Heart right ventricle (tissue), 16 donors: ENCODE measurements at regions not wholly inside any gene's neighbourhood (a gene's known extent, or its start where the extent isn't known, plus 50 kb on each side); places are given as distances from the start of the nearest gene placed in this dataset.

Source experiments
- ATAC-seq, 8 donors: fragments of 200-7000 bp; cut with Tn5 transposase; one replicate each; pipeline ENCODE4 v1.9.1; 2020; ENCODE audit warnings: mild to moderate bottlenecking in 8 of 8, moderate library complexity in 8 of 8, moderate number of reproducible peaks in 1 of 8
- DNase-seq, 2 donors: peaks; one replicate each; pipeline ENCODE4 v3.0.0-alpha.2; 2020
- H3K27ac ChIP-seq, 10 donors: fragments of 200-600 bp; sonication (generic) in 2 of 10; one replicate each; pipeline versions ENCODE4 v1.5.0 to v1.8.0; 2020 to 2022; ENCODE audit warnings: mild to moderate bottlenecking in 3 of 10
- H3K27me3 ChIP-seq, 7 donors: fragments of 200-600 bp; one replicate each; pipeline ENCODE4 v1.8.0; 2021 to 2022; ENCODE audit warnings: mild to moderate bottlenecking in 2 of 7
- H3K36me3 ChIP-seq, 9 donors: fragments of 200-600 bp; sonication (generic) in 1 of 9; one replicate each; pipeline versions ENCODE4 v1.5.0 to v1.8.0; 2020 to 2022; ENCODE audit warnings: mild to moderate bottlenecking in 2 of 9
- H3K4me1 ChIP-seq, 9 donors: fragments of 200-600 bp; sonication (generic) in 1 of 9; one replicate each; pipeline versions ENCODE4 v1.5.0 to v1.8.0; 2020 to 2022; ENCODE audit warnings: mild to moderate bottlenecking in 4 of 9
- H3K4me3 ChIP-seq, 10 donors: fragments of 200-600 bp; sonication (generic) in 2 of 10; one replicate each; pipeline versions ENCODE4 v1.5.0 to v1.8.0; 2020 to 2022; ENCODE audit warnings: mild to moderate bottlenecking in 7 of 10, moderate library complexity in 2 of 10
- H3K9me3 ChIP-seq, 11 donors: fragments of 200-600 bp in 10 of 11; sonication (generic) in 2 of 11; one replicate each; pipeline versions ENCODE4 v1.5.0 to v1.8.0; 2013 to 2022; ENCODE audit warnings: mild to moderate bottlenecking in 2 of 11, control low read depth in 1 of 11, moderate library complexity in 1 of 11
- CTCF ChIP-seq, 9 donors: fragments of 200-600 bp; sonication (generic) in 2 of 9; IDR thresholded peaks; one replicate each; pipeline versions ENCODE4 v1.5.0 to v1.8.0; 2021 to 2022; ENCODE audit warnings: antibody characterized with exemption in 9 of 9, mild to moderate bottlenecking in 5 of 9, moderate library complexity in 1 of 9
- WGBS, 2 donors: extraction: QIAGEN DNeasy Blood & Tissue Kit; methylation state at CpG; one replicate each; pipeline ENCODE4 v1.1.7; 2013; ENCODE audit warnings: inconsistent platforms in 1 of 2; 5-methylcytosine and 5-hydroxymethylcytosine counted together
- intact Hi-C, 10 donors: fragments of 100-400 bp; cut with DNase I; formaldehyde crosslinking; loops; one replicate each; pipeline versions ENCODE4 v1.11.1 to v1.14.2; 2022
- donor health status: Arrhythmogenic right ventricular cardiomyopathy.
- donor health status: ischemic (EF 13 %, LVEDD 7.1; RV severe dilation, severe dysfunction).
- donor health status: healthy with polysubstance abuse.
- donor health status: DM: no; HTN: yes; CAD: no.
- donor health status: DM: no; HTN: no; CAD: no.
- donor health status: ischemic (EF 25% LVEDD 6.9; RV normal size, moderate dysfunction).
- donor health status: ischemic (EF 25% LVEDD 5.7; RV mildly dilated, moderate dysfunction).
- donor health status: healthy.
- donor health status: DM: yes; HTN: yes; CAD: no.
- donor health status: Ischemic cardiomyopathy.
- donor health status: ischemic (EF 35%, LVEDD 5.7; RV mildly dilated, moderate dysfunction).
- donor health status: nonischemic (EF 11% LVEDD 7.7; RV severe dilation, severe dysfunction).
- donor health status: DM: yes; HTN: yes; CAD: no.
- donor health status: PGD.
- donor health status: ischemic (EF 29% LVEDD 5.4; RV normal size, mild dysfunction).
- donor health status: nonischemic (EF 23%, LVEDD 6.1; RV moderate dilation, normal function).

GRCh38 chr12:88752183-88752582 is 171.9 kb upstream of the KITLG start:
- H3K9me3 ChIP-seq, result no peaks in the 10 kb centered on the region
- H3K4me3 ChIP-seq, result no peak overlapping the region
- no peaks in the 10 kb centered on the region for H3K36me3 ChIP-seq
- DNase-seq, result no peak
- intact Hi-C loops, result no loop called here
- no peak overlapping the region for H3K27ac ChIP-seq
- WGBS, 2 donors, result 93 to 98% methylated on average over 3 of the region's 3 CpGs
- H3K27me3 ChIP-seq, result no peaks in the 10 kb centered on the region
- no peak for ATAC-seq
- no peak for TF ChIP-seq CTCF (IDR thresholded peaks at IDR 0.05)
- peaks cover 0 to 29% (median 0%) of the 10 kb centered on the region in 9 donors for H3K4me1 ChIP-seq

GRCh38 chr12:88750867-88751543 is 170.7 kb upstream of the KITLG start:
- Histone ChIP-seq H3K27me3 (no peaks in the 10 kb centered on the region), H3K4me1 (peaks cover 0 to 40% (median 6%) of the 10 kb centered on the region in 9 donors), H3K4me3 (no peak overlapping the region), H3K9me3 (no peaks in the 10 kb centered on the region), H3K27ac (no peak overlapping the region), H3K36me3 (no peaks in the 10 kb centered on the region)
- ATAC-seq (peak in 4 of 8 donors; percentile 9 to 57 (median 34)), DNase-seq (no peak)
- 78 to 84% methylated on average over 1 of the region's 1 CpG for WGBS, 2 donors
- no peak for TF ChIP-seq CTCF (IDR thresholded peaks at IDR 0.05)
- intact Hi-C loops, result no loop called here

GRCh38 chr12:88746386-88746785 is 166.1 kb upstream of the KITLG start:
- DNase-seq, result no peak
- no peak overlapping the region for H3K4me3 ChIP-seq
- H3K27ac ChIP-seq, result peak overlapping the region in 2 of 10 donors; percentile 16 to 43
- intact Hi-C loops, result no loop called here
- H3K36me3 ChIP-seq, result no peaks in the 10 kb centered on the region
- H3K9me3 ChIP-seq, result no peaks in the 10 kb centered on the region
- ATAC-seq, result peak in 4 of 8 donors; percentile 22 to 38 (median 36)
- no peaks in the 10 kb centered on the region for H3K27me3 ChIP-seq
- H3K4me1 ChIP-seq, result peaks cover 0 to 34% (median 6%) of the 10 kb centered on the region in 9 donors
- TF ChIP-seq CTCF (IDR thresholded peaks at IDR 0.05), result no peak

- H3K4me3 ChIP-seq, result no peak overlapping the region
- no peak overlapping the region for H3K27ac ChIP-seq
Measured at GRCh38 chr12:88743946-88744685, 163.8 kb upstream of the KITLG start.

More at GRCh38 chr12:88743946-88744685, 163.8 kb upstream of the KITLG start:
- intact Hi-C loops, result no loop called here
- 64 to 71% methylated on average over 12 of the region's 12 CpGs for WGBS, 2 donors
- Histone ChIP-seq H3K9me3 (no peaks in the 10 kb centered on the region), H3K4me1 (peaks cover 0 to 24% (median 6%) of the 10 kb centered on the region in 9 donors), H3K27me3 (no peaks in the 10 kb centered on the region), H3K36me3 (no peaks in the 10 kb centered on the region)
- no peak for TF ChIP-seq CTCF (IDR thresholded peaks at IDR 0.05)
- no peak for DNase-seq
- ATAC-seq, result no peak
